GM18508 (cell line): ENCODE measurements at regions not wholly inside any gene's neighbourhood (a gene's known extent, or its start where the extent isn't known, plus 50 kb on each side); places are given as distances from the start of the nearest gene placed in this dataset.

Experiments used
- ATAC-seq: cut with Tn5 transposase; IDR thresholded peaks from one replicate; pipeline ENCODE4 v1.9.1; 2021; ENCODE audit warnings: moderate number of reproducible peaks; ENCODE audit not compliant: insufficient read depth, unreplicated experiment

- ATAC-seq = no peak
Measured at GRCh38 chr2:63772061-63772460, 69.6 kb upstream of the UGP2 start.

DNA sequence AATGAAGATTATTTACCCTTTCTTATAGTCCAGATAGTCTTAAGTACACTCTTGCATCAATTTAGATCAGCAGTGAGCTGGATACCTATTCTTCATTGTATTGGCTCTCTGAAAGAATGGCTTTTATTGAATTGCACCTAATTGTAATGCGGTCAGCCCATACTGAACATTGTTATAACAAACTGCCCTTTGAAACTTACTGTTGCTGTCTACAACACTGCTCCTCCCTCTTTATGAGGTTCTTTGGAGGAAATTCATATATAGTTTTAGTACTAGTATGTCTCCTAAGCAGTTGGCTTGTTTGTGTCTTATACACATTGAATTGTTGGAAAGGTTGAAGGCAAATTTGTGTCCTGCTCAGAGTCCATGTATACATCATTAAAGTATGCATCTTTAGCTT is 66.5 kb upstream of the UGP2 start:
- no peak for ATAC-seq

- no peak for ATAC-seq
Measured at GRCh38 chr2:63776382-63776781, 65.3 kb upstream of the UGP2 start.

GRCh38 chr2:63777816-63778215 is 63.9 kb upstream of the UGP2 start:
- ATAC-seq = no peak

DNA sequence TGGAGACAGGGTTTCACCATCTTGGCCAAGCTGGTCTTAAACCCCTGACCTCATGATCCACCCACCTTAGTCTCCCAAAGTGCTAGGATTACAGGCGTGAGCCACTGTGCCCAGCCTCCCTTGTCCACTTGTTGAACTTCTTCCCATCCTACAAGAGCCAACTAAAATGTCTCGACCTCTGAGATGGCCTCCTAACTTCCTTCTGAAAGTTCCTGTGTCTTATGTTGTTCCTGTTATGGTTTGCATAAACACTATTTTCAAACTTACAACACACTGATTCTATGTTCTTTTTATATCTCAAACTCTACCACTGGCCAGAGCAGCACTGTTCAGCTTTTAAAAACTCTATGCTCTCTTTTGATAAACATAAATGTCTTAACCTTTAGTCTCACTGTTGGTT is 63.3 kb upstream of the UGP2 start:
- no peak for ATAC-seq

DNA sequence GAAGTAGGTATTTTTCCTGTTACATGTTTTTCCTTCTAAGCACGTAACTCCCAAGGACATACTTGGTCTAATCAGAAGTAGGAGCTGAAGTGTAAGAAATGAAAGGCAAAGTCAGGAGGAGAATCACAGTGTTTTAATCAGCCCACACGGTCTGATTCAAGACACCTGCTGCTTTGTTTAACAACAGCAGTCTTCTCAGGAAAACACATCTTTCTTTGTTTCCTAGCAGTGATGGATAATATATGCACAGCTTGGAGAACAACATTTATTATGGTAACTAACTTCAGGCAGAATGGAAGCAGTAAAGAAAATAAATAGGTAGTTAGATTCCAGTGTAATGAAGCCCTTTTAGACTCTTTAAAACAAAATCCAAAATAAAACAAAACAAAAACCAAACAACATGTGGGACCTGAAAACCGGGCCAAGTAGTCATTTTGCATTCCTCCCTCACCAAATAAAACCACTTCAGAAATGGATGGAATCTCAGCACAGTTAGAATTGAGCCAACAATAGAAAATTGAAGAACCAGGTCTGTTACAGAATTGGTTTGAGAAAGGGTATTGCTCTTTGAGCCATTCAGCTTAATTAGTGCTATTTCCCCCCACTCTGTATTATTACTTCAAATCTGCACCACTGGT is 61.1 kb upstream of the UGP2 start:
- ATAC-seq = no peak

DNA sequence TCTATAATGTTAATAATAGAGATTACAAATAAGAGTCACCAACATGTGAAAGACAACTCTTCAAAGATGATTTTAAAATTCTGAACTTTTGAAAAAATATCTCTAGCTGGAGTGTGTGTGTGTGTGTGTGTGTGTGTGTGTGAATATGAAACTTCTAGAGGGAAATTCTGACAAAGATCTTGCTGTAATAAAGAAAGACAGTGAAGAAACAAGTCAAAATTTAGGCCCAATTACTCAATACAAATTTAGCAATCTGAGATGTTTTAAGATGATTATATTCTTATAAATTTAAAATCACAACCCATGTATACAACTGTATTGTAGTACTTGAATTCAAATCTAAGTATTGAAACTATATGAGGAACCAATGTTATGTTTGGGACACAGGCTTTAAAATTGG is 57.2 kb upstream of the UGP2 start:
- ATAC-seq = no peak

GRCh38 chr2:63785096-63785495 is 56.6 kb upstream of the UGP2 start:
- ATAC-seq = no peak

DNA sequence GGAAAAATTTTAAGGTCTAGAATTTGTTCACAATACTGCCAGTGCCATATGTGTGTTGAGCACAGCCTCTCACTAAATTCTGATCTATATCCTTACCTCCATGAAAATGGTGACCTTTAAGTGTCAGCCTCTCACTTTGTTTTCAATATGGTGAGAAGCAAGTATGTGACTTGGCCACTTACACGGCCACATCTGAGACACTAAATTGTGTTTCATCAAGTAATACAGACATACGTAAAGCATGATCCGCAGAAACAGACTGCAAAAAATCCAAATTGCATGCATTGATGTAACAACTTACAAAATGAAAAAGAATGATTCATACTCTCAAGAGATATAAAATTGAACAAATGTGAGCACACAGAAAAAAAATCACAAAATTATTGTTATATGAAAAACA is 55.2 kb upstream of the UGP2 start:
- ATAC-seq = no peak

- ATAC-seq = no peak
Measured at GRCh38 chr2:63788071-63788470, 53.6 kb upstream of the UGP2 start.

DNA sequence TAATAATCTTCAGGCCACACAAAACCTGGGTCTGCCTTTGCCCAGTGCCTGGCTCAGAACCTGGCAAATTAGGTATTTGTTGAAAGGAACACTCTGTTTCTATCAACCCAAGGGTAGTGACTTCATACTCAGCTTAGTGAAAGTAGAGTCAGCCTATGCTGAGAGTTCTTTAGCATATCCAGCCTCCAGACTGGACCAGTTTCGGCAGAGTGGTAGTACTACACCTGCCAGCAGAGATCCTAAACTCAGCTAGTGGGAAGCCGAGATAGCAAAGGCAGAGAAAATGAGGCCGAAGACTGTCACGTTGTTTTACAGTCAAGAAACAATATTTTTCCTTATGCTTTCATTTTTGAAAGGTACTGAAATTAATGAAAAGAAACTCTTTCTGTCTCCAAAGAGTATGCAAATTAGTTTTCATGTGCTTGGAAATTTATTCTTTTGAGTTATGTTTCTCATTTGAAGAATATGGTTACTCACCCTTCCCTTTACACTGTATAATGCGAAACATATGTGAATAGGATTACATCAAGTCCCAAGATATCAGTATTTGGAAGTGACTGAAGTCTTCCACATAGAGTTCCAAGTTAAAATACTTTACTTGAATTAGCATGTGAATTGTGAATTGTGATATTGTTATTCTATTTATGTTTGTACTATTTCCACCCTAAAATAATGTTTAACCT is 52.2 kb upstream of the UGP2 start:
- no peak for ATAC-seq

DNA sequence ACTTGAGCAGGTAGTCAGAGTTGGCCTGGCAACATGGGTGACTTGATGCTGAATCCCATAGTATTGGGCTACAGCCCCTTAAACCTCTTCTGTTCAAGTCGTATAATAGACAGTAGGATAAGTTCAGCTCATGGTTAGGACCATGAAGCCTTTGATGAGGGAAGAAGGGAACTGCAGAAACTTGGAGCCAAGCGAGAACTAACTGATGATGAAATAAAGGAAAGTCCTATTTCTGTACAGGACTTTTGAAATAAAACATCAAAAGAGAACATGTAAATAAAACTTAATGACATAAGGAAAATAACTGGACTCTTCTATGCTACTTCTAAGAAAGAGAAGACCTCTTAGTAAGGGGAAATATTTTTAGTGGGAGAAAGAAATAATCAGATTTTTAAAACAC is 51.2 kb upstream of the UGP2 start:
- no peak for ATAC-seq

GRCh38 chr2:63790906-63791305 is 50.8 kb upstream of the UGP2 start:
- ATAC-seq = no peak

GRCh38 chr2:63791387-63791786 is 50.3 kb upstream of the UGP2 start:
- ATAC-seq = no peak
